ENCODE measurements at regions not wholly inside any gene's neighbourhood (a gene's known extent, or its start where the extent isn't known, plus 50 kb on each side); places are given as distances from the start of the nearest gene placed in this dataset.

- no peaks in the 10 kb centered on the region for H3K36me3 ChIP-seq (ENCODE audit: control insufficient read depth, insufficient read depth, low read length)
- POLR2A ChIA-PET: interaction anchor here (0.5 kb wide), 1 partner anchor 11 kb away, joined by 3 read pairs; no protein-coding TSS in a partner anchor
- in situ Hi-C loops (cut with HindIII; ENCODE audit: low pct_unique_long_range_greater_than_20kb, low sequenced_read_pairs) (no loop called here), intact Hi-C loops (cut with micrococcal nuclease; ENCODE audit: unreplicated experiment) (no loop called here)
- no peak overlapping the region for H3K27ac ChIP-seq (ENCODE audit: low read length)
- no peak for DNase-seq (ENCODE audit: low read depth, low spot score)
- H3K4me3 ChIP-seq (ENCODE audit: low read depth in 2 of 2, low read length in 2 of 2): no peak overlapping the region
- CTCF ChIA-PET: interaction anchor here (0.5 to 0.6 kb wide), 2 partner anchors 34 to 321 kb away, joined by 4 to 12 read pairs; partner anchors contain the start of gene ABHD3
- H3K27me3 ChIP-seq (ENCODE audit: control insufficient read depth, insufficient read depth, low read length): no peaks in the 10 kb centered on the region
- TF ChIP-seq TCF7L2 (IDR thresholded peaks at IDR 0.05; ENCODE audit: low read depth, low read length) (no peak), POLR2AphosphoS5 (IDR thresholded peaks at IDR 0.05; ENCODE audit: low read depth, low read length) (no peak), REST (IDR thresholded peaks at IDR 0.05; ENCODE audit: insufficient read depth in 1 of 2, low read depth in 2 of 2, low read length in 1 of 2) (no peak), SIN3A (IDR thresholded peaks at IDR 0.05; ENCODE audit: borderline replicate concordance, insufficient read depth, low read depth, low read length) (no peak)
- TF ChIP-seq, protein P1, sequence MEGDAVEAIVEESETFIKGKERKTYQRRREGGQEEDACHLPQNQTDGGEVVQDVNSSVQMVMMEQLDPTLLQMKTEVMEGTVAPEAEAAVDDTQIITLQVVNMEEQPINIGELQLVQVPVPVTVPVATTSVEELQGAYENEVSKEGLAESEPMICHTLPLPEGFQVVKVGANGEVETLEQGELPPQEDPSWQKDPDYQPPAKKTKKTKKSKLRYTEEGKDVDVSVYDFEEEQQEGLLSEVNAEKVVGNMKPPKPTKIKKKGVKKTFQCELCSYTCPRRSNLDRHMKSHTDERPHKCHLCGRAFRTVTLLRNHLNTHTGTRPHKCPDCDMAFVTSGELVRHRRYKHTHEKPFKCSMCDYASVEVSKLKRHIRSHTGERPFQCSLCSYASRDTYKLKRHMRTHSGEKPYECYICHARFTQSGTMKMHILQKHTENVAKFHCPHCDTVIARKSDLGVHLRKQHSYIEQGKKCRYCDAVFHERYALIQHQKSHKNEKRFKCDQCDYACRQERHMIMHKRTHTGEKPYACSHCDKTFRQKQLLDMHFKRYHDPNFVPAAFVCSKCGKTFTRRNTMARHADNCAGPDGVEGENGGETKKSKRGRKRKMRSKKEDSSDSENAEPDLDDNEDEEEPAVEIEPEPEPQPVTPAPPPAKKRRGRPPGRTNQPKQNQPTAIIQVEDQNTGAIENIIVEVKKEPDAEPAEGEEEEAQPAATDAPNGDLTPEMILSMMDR (IDR thresholded peaks at IDR 0.05): no peak
- ATAC-seq: no peak
- BruUV-seq (replicated peaks): no TSS peak
- no peaks in the 10 kb centered on the region for H3K9me3 ChIP-seq (ENCODE audit: control insufficient read depth, insufficient read depth, low read depth, low read length)
- H3K4me1 ChIP-seq (ENCODE audit: control insufficient read depth, insufficient read depth, low read length): no peaks in the 10 kb centered on the region
These were observed 143.0 kb upstream of the GATA6 start for GRCh38 chr18:22026362-22026761.

DNA sequence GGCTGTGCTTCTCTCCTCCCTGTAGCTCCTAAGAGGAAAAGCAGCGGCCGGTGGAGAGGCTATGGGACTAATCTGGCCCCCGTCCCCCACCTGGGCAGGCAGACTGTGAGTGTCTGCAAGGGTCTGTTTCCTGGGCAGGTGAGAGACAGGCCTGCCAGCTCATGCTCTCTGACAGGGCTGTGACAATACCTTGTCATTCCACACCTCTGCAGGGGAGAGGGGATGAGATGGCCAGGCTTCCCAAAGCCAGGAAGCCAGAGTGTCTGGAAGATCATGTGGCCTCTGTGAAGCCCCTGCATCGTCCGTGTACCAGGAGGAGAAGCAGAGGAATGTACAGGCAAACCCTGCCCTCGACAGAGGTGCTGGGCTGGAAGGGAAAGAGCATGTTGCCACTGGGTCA is 142.5 kb upstream of the GATA6 start:
- in situ Hi-C loops (cut with HindIII; ENCODE audit: low pct_unique_long_range_greater_than_20kb, low sequenced_read_pairs) (no loop called here), intact Hi-C loops (cut with micrococcal nuclease; ENCODE audit: unreplicated experiment) (no loop called here)
- H3K27ac ChIP-seq (ENCODE audit: low read length): no peak overlapping the region
- TF ChIP-seq POLR2AphosphoS5 (IDR thresholded peaks at IDR 0.05; ENCODE audit: low read depth, low read length): no peak
- TF ChIP-seq SIN3A (IDR thresholded peaks at IDR 0.05; ENCODE audit: borderline replicate concordance, insufficient read depth, low read depth, low read length): no peak
- TF ChIP-seq TCF7L2 (IDR thresholded peaks at IDR 0.05; ENCODE audit: low read depth, low read length): no peak
- no peak for TF ChIP-seq REST (IDR thresholded peaks at IDR 0.05; ENCODE audit: insufficient read depth in 1 of 2, low read depth in 2 of 2, low read length in 1 of 2)
- TF ChIP-seq, protein P1 (IDR thresholded peaks at IDR 0.05): no peak
- H3K4me1 ChIP-seq (ENCODE audit: control insufficient read depth, insufficient read depth, low read length): peaks cover 3% of the 10 kb centered on the region; the same call in 1 of the 2 replicates
- H3K36me3 ChIP-seq (ENCODE audit: control insufficient read depth, insufficient read depth, low read length): no peaks in the 10 kb centered on the region
- no peaks in the 10 kb centered on the region for H3K9me3 ChIP-seq (ENCODE audit: control insufficient read depth, insufficient read depth, low read depth, low read length)
- POLR2A ChIA-PET: interaction anchor here (0.5 kb wide), 1 partner anchor 11 kb away, joined by 3 read pairs; no protein-coding TSS in a partner anchor
- no TSS peak for BruUV-seq (replicated peaks)
- ATAC-seq (no peak), DNase-seq (ENCODE audit: low read depth, low spot score) (no peak)
- no peaks in the 10 kb centered on the region for H3K27me3 ChIP-seq (ENCODE audit: control insufficient read depth, insufficient read depth, low read length)
- H3K4me3 ChIP-seq (ENCODE audit: low read depth in 2 of 2, low read length in 2 of 2): no peak overlapping the region
- CTCF ChIA-PET: interaction anchor here (0.5 to 0.6 kb wide), 2 partner anchors 34 to 322 kb away, joined by 4 to 12 read pairs; partner anchors contain the start of gene ABHD3

All from Panc1 (cell line).